ENCODE measurements at regions not wholly inside any gene's neighbourhood (a gene's known extent, or its start where the extent isn't known, plus 50 kb on each side); places are given as distances from the start of the nearest gene placed in this dataset.

DNA sequence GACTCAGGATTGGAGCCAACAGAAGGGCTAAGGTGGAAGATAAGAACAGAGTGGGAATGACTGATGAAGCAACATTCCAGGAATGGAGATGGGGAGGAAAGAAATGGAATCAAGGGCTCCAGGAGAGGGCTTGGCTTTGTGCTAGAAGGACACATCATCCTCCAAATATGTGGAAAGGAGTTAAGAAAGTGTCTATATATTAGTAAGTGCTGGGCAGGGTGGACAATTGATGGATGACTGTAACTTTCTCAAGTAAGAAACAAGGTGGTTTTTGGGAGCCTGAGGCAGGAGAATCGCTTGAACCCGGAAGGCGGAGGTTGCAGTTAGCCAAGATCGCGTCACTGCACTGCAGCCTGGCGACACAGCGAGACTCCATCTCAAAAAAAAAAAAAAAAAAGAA is 71.6 kb upstream of the NFKB1 start:
- TF ChIP-seq, protein P1, sequence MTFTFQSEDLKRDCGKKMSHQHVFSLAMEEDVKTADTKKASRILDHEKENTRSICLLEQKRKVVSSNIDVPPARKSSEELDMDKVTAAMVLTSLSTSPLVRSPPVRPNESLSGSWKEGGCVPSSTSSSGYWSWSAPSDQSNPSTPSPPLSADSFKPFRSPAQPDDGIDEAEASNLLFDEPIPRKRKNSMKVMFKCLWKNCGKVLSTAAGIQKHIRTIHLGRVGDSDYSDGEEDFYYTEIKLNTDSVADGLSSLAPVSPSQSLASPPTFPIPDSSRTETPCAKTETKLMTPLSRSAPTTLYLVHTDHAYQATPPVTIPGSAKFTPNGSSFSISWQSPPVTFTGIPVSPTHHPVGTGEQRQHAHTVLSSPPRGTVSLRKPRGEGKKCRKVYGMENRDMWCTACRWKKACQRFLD (CRISPR knock-in tag; IDR thresholded peaks at IDR 0.05; ENCODE audit: borderline replicate concordance), result no peak
- no peak for TF ChIP-seq MEF2D (CRISPR knock-in tag; IDR thresholded peaks at IDR 0.05)
- TF ChIP-seq ONECUT2 (CRISPR knock-in tag; IDR thresholded peaks at IDR 0.05), result no peak
- TF ChIP-seq KAT2B (IDR thresholded peaks at IDR 0.05; ENCODE audit: borderline replicate concordance, low read depth, low read length), result no peak
- TF ChIP-seq WIZ (CRISPR knock-in tag; IDR thresholded peaks at IDR 0.05), result no peak
- no peak for TF ChIP-seq MYNN (CRISPR knock-in tag; IDR thresholded peaks at IDR 0.05; ENCODE audit: low read depth)
- no peak for TF ChIP-seq POLR2AphosphoS5 (IDR thresholded peaks at IDR 0.05; ENCODE audit: low read depth, low read length)
- TF ChIP-seq ZFP36 (IDR thresholded peaks at IDR 0.05; ENCODE audit: borderline replicate concordance, low read depth, low read length, partially characterized antibody), result no peak
- TF ChIP-seq ZNF121 (CRISPR knock-in tag; IDR thresholded peaks at IDR 0.05), result no peak
- TF ChIP-seq, protein P2, sequence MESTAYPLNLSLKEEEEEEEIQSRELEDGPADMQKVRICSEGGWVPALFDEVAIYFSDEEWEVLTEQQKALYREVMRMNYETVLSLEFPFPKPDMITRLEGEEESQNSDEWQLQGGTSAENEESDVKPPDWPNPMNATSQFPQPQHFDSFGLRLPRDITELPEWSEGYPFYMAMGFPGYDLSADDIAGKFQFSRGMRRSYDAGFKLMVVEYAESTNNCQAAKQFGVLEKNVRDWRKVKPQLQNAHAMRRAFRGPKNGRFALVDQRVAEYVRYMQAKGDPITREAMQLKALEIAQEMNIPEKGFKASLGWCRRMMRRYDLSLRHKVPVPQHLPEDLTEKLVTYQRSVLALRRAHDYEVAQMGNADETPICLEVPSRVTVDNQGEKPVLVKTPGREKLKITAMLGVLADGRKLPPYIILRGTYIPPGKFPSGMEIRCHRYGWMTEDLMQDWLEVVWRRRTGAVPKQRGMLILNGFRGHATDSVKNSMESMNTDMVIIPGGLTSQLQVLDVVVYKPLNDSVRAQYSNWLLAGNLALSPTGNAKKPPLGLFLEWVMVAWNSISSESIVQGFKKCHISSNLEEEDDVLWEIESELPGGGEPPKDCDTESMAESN (CRISPR knock-in tag; conservative IDR thresholded peaks at IDR 0.05), result no peak

Data from HepG2 (cell line).